Eye (tissue), 1 donor: ENCODE measurements at regions not wholly inside any gene's neighbourhood (a gene's known extent, or its start where the extent isn't known, plus 50 kb on each side); places are given as distances from the start of the nearest gene placed in this dataset.

Experiments used
- DNase-seq: peaks from one replicate; pipeline ENCODE4 v3.0.0-alpha.2; 2015

DNA sequence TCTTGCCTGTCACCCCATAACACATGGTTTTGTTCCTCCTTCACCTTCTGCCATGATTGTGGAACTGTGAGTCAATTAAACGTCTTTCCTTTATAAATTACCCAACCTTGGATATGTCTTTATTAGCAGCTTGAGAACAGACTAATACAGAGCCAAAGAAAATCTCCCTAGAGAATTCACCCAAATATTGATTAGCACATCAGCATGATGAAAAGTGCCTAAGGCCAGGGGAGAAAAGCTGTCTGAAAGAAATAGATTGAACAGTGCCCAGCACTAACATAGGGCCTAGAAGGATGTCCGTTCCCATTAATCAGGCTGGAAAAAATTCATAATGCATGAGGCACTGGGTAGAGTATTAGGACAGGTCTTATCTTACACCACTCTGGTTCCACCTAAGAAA lies 111.9 kb upstream of the CALN1 start:
- peak; percentile 7 for DNase-seq

GRCh38 chr7:72504061-72504706 lies 92.0 kb upstream of the CALN1 start:
- no peak for DNase-seq

GRCh38 chr7:72503644-72504043 lies 91.5 kb upstream of the CALN1 start:
- no peak for DNase-seq

DNA sequence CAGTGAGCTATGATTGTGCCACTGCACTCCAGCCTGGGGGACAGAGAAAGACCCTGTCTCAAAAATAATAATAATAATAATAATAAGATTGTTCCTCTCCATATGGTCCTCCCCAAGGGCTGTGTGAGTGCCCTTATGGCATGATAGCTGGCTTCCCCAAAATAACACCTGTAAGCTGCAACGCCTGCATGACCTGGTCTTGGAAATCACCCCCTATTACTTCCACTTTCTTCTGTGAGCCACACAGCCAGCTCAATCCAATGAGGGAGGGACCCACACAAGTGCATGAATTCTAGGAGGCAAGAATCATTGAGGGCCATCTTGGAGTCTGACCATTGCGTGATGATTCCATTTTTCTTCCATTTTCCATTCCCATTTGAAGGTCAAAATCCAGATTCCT lies 82.7 kb upstream of the CALN1 start:
- no peak for DNase-seq

DNA sequence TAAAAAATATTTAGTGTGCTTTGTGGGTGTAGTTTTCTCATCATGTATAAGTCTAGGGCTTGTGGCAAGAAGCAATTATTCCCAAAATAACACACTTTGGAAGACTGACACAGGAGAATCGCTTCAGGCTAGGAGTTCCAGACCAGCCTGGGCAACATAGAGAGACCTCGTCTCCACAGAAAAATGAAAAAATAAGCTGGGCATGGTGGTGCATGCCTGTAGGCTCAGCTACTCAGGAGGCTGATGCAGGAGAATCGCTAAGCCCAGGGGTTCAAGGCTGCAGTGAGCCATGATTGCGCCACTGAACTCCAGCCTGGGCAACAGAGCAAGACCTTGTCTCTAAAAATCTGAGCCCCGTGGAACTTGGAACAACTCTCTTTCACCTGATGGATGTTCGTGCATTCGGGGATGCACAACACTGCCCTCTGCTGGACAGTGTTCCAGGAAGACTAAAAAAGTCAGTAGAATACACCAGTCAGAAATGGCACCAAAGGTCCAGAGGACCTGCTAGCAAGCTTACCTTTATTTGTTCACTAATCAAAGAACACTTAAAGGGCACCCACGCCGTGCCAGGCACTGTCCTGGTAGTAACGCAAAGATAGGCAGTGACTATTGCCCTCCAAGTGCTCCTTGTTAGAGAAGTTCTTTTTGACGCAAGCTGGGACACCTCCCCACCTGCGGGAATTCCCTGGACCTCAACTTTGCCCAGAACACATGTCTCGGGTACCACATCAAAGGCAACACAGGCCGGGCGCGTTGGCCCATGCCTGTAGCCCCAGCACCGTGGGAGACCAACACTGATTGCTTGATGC lies 81.9 kb upstream of the CALN1 start:
- DNase-seq = peak; percentile 88

DNA sequence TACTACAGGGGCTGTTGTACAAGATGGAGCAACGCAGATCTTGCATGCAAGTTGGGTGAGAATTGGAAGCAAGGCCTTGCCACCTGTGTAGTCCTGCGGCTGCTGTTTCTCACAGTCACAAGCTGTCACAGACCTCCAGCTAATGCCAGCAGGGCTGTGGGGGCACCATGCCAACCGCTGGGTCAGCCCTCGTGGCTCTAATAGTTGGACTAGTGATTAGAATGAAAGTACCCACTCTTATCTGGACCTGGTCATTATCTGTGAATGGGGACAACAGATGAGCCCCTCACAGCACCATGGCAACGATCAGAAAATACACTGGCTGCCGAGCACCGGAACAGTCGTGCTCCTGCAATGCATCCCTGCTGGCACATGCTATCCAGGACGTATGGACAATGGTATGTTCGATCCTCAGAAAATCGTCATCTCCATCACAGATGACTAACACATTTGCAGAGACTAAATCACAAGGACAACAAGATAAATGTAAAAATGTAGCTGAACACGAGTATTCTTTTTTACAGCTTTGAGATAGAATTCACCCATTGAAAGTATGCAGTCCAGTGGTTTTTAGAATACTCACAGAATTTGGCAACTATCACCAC lies 80.4 kb upstream of the CALN1 start:
- DNase-seq = no peak

GRCh38 chr7:72490301-72490700 lies 78.2 kb upstream of the CALN1 start:
- no peak for DNase-seq

DNA sequence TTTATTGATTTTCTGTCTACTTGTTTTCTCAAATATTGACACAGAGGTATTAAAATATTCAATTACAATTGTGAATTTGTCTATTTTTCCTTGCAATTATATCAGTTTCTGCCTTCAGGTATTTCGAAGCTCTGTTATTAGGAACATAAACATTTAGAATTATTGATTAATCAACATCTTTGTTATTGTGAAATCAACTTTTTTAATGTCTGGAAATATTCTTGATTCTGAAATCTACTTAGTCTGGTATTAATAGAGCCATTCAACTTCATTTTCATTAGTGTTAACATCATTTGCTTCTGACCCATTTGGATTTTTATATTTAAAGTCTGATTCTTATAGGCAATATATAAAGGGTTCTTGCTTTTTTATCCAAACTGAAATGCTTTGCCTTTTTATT lies 69.8 kb upstream of the CALN1 start:
- no peak for DNase-seq

DNA sequence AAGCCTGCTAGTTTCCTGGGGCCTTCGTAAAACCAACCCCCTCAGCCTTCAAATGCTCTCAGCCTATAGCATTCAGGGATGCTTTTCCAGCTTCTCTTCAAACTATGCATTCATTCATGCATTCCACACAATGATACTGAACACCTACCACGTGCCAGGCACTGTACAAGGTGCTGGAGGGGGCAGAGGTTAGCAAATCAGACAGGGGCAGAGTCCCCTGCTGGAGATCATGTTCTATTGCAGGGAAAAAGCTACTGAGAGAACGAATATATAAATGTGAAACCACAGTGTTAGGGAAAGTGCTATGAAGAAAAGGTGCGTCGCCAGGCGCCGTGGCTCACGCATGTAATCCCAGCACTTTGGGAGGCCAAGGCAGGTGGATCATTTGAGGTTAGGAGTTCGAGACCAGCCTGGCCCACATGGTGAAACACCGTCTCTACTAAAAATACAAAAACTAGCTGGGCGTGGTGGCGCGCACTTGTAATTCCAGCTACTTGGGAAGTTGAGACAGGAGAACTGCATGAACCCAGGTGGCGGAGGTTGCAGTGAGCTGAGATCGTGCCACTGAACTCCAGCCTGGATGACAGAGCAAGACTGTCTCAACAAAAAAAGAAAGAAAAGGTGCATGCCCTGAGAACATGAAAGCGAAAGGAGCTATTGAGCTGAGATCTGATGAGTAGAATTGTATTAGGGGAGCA lies 64.6 kb upstream of the CALN1 start:
- no peak for DNase-seq

- DNase-seq = no peak
These were observed 55.1 kb upstream of the CALN1 start for GRCh38 chr7:72467237-72467636.

DNA sequence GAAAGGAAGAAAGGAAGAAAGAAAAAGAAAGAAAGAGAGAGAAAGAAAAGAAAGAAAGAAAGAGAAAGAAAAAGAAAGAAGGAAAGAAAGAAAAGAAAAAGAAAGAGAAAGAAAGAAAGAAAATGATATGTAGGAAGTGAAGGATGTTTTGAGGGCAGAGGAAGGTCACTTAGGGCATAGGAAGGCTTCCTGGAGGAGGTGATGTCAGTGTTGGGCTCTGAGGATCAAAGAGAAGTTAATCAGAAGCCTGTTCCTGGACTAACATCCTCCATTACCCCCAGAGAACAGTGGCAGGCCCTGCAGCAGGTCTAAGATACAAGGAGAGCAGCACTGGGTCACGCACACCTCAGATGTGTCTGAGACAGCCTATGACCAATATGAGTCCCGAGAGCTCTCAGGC lies 54.7 kb upstream of the CALN1 start:
- DNase-seq = no peak

DNA sequence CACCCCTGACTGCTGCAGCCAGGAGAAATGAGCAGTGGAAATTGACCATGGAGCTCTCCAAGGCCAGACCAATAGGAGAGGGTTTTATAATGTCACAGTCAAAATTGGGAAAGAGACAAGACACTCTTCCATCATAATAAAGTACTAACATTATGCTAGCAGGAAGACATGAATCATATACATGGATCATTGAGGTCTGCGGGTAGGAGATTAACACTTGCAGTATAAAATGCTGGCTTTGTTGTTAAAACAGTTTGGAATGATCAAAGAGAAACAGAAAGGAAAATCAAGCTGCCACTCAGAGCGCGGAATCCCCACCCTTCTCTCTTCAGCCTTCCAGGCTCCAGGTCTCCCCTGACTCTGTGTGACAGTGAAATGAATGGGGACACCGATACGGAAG lies 53.4 kb upstream of the CALN1 start:
- no peak for DNase-seq

DNA sequence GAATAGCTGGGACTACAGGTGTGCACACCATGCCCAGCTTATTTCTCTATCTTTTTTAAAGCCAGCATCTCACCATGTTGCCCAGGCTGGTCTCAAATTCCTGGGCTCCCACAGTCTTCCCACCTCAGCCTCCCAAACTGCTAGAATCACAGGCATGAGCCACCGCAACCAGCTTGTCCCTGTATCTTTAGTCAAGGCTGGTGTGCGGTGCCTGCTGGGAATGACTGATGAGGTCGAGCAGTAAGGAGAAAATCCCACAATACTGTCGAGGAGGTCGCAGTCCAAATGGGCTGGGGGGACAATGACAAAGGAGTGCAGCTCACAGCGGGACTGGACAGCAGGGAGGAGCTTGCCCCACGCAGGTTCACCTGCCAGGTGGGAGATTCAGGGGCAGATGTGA lies 50.2 kb upstream of the CALN1 start:
- no peak for DNase-seq
